HG02884 (cell line): ENCODE measurements at regions not wholly inside any gene's neighbourhood (a gene's known extent, or its start where the extent isn't known, plus 50 kb on each side); places are given as distances from the start of the nearest gene placed in this dataset.
A peak's percentile ranks its signal among the peaks of the same experiment; 100 is the strongest.
"Not testable (repeated sequence)": the region's sequence is repeated elsewhere in the genome, so short reads cannot be mapped to it uniquely, and the experiment has no call there.

Experiments
- ATAC-seq: cut with Tn5 transposase; IDR thresholded peaks from one replicate; pipeline ENCODE4 v1.9.1; 2021; ENCODE audit warnings: mild to moderate bottlenecking, moderate library complexity; ENCODE audit not compliant: unreplicated experiment

- ATAC-seq = no peak
These were observed 201.0 kb upstream of the STK26 start for GRCh38 chrX:131821945-131822622.

GRCh38 chrX:131826572-131826971, 196.5 kb upstream of the STK26 start:
- ATAC-seq = no peak

DNA sequence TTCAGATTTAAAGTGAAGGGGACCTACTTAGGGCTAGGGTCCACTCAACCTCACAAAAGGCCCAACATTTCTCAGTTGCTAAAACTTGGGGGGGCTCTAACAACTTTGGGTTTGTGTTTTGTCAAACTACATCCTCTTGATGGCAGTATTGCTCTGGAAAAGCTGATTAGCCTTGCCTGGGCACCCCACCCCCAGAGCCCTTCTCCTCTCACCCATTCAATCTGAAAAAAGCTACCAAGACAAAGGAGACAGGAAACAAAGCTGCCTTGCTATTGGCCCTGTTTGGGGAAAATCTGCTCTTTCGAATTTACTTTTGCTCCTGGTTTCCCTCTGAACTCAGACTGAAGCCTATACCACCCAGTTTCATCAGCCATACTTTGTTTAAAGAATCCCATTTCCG, 195.2 kb upstream of the STK26 start:
- peak; percentile 48 for ATAC-seq

DNA sequence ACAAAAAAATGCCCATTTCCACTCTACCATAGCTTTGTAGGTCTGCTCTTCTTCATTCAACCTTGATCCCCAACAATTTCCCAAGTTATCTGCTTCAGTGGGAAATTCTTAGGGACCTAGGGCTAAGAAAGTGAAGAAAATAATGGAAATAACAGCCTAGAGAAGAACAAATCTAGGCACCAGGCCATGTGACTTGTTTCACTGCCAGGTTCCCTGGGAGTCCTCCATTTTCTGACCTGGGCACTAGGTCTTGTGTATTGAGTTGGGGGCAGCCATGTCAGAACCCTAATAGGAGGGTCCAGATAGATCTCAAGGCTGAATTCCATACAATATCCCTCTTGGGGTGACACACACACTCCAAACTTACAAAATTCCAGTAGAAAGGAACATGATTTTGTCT, 194.6 kb upstream of the STK26 start:
- no peak for ATAC-seq

GRCh38 chrX:131830400-131831184, 192.5 kb upstream of the STK26 start:
- peak; percentile 70 for ATAC-seq

GRCh38 chrX:131831185-131831520, 191.9 kb upstream of the STK26 start:
- ATAC-seq = no peak

GRCh38 chrX:131836161-131836560, 186.9 kb upstream of the STK26 start:
- no peak for ATAC-seq

- ATAC-seq = no peak
These were observed 185.8 kb upstream of the STK26 start for GRCh38 chrX:131837325-131837724.

DNA sequence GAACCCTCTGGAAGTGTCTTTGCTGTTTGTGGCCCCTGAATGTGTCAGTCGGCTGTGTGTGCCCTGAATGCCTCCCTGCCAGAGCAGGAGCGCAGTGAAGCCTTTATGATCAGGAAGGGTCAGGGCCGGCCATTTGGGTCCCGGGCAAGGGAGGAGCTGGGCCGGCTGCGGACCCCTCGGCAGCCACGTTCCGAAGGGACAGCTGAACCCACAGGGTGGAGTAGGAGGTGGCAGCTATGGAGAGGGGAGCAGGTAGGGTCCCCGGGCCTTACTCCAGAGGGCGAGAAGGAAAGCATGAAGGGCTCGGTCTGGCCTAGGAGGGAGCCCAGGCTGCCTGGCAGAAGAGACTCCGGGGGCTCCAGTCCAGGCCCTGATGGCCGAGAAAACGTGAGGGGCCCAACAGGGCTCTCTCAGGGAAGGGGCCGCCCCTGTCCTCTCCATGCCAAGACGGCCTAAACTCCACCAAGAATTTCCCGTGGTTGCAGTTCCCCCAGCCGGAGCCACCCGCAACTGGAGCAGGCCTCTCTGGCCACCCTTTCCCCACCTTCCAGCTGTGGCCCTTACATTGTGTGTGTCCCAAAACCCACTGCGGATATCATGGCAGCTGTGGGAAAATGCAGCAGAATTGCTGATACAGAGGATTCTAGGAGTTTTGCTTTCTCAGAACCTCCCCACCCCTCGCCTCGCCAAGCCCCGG, 182.2 kb upstream of the STK26 start:
- ATAC-seq = no peak

- ATAC-seq = no peak
These were observed 181.3 kb upstream of the STK26 start for GRCh38 chrX:131841496-131842437.

DNA sequence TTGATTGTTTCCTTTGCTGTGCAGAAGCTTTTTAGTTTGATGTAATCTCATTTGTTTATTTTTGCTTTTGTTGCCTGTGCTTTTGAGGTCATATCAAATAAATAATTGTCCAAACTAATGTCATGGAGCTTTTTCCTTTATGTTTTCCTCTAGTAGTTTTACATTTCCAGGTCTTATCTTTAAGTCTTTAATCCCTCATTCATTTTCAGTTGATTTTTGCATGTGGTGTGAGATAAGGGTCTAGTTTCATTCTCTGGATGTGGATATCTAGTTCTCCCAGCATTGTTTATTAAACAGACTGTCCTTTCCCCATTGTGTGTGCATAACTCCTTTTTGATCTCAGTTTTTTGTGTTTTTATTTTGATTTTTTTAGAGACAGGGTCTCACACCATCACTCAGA, 179.1 kb upstream of the STK26 start:
- ATAC-seq = no peak

DNA sequence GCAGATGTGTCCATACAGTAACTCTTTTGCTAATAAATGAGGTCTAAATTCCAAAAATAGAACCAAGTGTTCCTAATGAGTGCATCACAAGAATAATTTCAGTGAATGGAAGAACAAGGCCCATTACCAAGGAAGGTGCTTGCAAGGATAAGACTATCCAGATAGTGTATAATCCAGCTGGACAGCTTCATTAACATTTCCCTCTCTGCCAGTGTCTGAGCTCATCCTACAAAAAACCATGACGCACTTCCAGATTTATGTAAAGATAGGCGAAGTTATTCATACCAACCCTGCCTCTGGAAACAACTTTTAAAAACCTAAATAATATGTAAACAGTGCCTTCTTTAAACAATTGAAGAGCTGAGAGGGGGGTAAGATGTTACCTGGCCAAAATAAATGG, 177.9 kb upstream of the STK26 start:
- ATAC-seq = no peak

DNA sequence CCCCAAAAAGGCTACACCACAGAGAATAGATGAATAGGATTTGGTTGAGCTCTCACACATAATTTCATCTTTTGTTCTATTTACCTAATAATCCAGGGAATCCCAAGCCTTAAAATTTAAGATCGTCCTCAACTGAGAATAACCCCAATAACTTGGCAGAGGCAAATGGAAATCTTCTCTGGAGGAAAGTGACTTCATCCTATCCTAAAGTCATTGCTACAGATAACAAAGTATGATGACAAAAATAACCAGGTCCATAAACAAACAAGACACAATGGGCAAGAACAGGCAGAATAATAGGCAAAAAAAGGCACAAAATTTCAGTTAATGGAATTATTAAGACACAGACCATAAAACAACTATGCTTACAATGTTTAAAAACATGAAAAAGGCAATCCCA, 177.3 kb upstream of the STK26 start:
- ATAC-seq = no peak

DNA sequence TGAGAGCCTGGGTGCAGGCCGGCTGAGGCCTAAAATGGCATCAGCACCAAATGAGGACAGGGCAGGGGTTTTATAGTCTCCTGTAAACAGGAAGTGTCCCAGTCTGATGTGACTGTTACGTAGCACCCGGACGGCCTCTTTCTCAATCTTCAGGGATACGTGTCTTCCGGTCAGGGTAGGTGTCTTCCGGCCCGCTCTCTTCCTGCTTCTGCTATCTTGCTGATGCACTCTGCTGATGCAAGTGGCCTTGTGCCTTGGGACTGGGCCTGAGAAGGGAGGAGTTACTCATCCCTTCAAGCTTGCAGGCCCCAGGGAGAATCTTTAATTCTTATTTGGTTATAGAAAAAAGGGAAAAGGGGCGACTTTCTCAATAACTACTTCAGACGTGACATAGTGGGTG, 172.1 kb upstream of the STK26 start:
- not testable (repeated sequence) for ATAC-seq

GRCh38 chrX:131853440-131853839, 169.7 kb upstream of the STK26 start:
- no peak for ATAC-seq

- ATAC-seq = no peak
These were observed 168.5 kb upstream of the STK26 start for GRCh38 chrX:131854581-131854980.

GRCh38 chrX:131861088-131861787, 161.9 kb upstream of the STK26 start:
- no peak for ATAC-seq

DNA sequence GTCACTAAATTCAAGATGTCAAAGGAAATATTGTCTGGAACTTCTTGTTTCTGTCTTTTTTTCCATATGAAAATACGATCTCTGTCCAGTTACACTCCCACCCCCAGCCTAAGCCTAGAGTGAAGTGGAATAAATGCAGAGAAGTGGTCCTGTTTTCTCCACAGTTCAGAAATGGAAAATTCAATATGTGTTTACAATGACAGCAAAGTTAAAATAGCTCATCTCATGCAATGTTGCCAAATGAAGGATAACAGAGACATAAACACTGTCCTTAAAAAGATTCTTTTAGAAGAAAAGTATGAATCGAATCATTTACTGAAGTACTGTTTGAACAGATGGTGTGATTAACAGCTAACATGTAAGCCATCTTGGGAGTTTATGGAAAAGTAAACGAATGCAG, 160.8 kb upstream of the STK26 start:
- no peak for ATAC-seq

DNA sequence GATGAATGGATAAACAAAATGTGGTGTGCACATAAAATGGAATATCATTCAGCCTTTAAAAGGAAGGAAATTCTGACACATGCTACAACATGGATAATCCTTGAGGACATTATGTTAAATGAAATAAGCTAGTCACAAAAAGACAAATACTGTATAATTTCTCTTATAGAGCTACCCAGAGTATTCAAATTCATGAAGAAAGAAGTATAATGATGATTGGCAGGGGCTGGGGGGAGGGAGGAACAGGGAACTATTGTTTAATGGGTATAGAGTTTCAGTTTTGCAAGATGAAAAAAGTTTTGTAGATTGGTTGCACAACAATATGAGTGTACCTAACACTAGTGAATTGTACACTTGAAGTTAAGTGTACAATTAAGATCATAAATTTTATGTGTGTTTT, 153.9 kb upstream of the STK26 start:
- no peak for ATAC-seq

- ATAC-seq = no peak
These were observed 148.8 kb upstream of the STK26 start for GRCh38 chrX:131874300-131874699.
